Activated CD4-positive, alpha-beta T cell treated with anti-CD3 and anti-CD28 coated beads for 36 hours (primary cell): ENCODE measurements at regions not wholly inside any gene's neighbourhood (a gene's known extent, or its start where the extent isn't known, plus 50 kb on each side); places are given as distances from the start of the nearest gene placed in this dataset.
"Not testable (repeated sequence)": the region's sequence is repeated elsewhere in the genome, so short reads cannot be mapped to it uniquely, and the experiment has no call there.

Experiments
- ATAC-seq: fragments of 200-7000 bp; cut with Tn5 transposase; one replicate; pipeline ENCODE4 v1.10.0; 2021; ENCODE audit warnings: mild to moderate bottlenecking, moderate library complexity
- CTCF ChIA-PET: fragments of 350-600 bp; sonication (Branson Sonifier 250); formaldehyde crosslinking; loops from one replicate; lab custom pipeline; 2021; ENCODE audit warnings: antibody characterized with exemption; lab: Charles Lee
- POLR2A ChIA-PET: fragments of 350-600 bp; sonication (Branson Sonifier 250); formaldehyde crosslinking; loops from one replicate; lab custom pipeline; 2021; ENCODE audit warnings: antibody characterized with exemption, inconsistent platforms; lab: Charles Lee
- DNase-seq: peaks from one replicate; pipeline ENCODE4 v3.0.0-alpha.2; 2020
- H3K27ac Mint-ChIP-seq: one replicate; pipeline ENCODE4 v1.8.0; 2021; ENCODE audit warnings: mixed read lengths
- H3K27me3 Mint-ChIP-seq: one replicate; pipeline ENCODE4 v1.8.0; 2021; ENCODE audit warnings: mixed read lengths
- H3K36me3 Mint-ChIP-seq: one replicate; pipeline ENCODE4 v1.8.0; 2021; ENCODE audit warnings: low read depth, mixed read lengths
- H3K4me1 Mint-ChIP-seq: one replicate; pipeline ENCODE4 v1.8.0; 2021; ENCODE audit warnings: mixed read lengths
- H3K4me3 Mint-ChIP-seq: one replicate; pipeline ENCODE4 v1.8.0; 2021; ENCODE audit warnings: mild to moderate bottlenecking, moderate library complexity, mixed read lengths
- H3K9me3 Mint-ChIP-seq: one replicate; pipeline ENCODE4 v1.8.0; 2021; ENCODE audit warnings: low read depth, mixed read lengths
- intact Hi-C, 2 experiments: fragments of 100-400 bp; cut with DNase I in 1 of 2; cut with micrococcal nuclease in 1 of 2; formaldehyde crosslinking; loops; one replicate each; pipeline versions ENCODE4 v1.14.2 to v1.15.1; 2022 to 2024; cut with DNase I, micrococcal nuclease

DNA sequence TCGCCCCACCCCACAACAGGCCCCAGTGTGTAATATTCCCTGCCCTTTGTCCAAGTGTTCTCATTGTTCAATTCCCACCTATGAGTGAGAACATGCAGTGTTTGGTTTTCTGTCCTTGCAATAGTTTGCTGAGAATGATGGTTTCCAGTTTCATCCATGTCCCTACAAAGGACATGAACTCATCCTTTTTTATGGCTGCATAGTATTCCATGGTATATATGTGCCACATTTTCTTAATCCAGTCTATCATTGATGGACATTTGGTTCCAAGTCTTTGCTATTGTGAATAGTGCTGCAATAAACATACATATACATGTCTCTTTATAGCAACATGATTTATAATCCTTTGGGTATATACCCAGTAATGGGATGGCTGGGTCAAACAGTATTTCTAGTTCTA, 132.7 kb downstream of the SNX10 start:
- CTCF ChIA-PET, intact Hi-C loops: not testable (repeated sequence)

DNA sequence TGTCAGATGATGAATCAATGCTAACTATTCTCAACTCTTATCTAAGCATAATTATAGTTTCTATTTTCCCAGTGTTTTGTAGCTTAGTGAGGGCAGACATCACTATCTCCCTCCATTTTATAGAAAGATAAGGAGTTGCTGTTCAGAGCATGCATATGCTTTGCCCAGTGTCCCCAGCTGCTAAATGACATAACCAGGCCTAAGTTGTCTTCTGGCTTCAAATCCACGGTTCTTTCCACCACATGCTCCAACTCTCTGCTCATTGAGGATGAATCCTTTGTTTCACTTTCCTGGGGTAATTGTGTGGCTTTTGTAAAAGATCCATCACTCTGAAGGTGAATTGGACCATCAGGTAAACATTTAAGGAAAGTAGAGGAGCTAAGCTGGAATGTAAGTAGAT, 134.0 kb downstream of the SNX10 start:
- intact Hi-C loops, result no loop called here
- POLR2A ChIA-PET, result no interaction called here
- ATAC-seq, result no peak

More for the DNA sequence above, 132.7 kb downstream of the SNX10 start:
- POLR2A ChIA-PET, H3K9me3 Mint-ChIP-seq, H3K27ac Mint-ChIP-seq, H3K36me3 Mint-ChIP-seq, H3K4me1 Mint-ChIP-seq, DNase-seq, H3K4me3 Mint-ChIP-seq, ATAC-seq, H3K27me3 Mint-ChIP-seq: not testable (repeated sequence)

DNA sequence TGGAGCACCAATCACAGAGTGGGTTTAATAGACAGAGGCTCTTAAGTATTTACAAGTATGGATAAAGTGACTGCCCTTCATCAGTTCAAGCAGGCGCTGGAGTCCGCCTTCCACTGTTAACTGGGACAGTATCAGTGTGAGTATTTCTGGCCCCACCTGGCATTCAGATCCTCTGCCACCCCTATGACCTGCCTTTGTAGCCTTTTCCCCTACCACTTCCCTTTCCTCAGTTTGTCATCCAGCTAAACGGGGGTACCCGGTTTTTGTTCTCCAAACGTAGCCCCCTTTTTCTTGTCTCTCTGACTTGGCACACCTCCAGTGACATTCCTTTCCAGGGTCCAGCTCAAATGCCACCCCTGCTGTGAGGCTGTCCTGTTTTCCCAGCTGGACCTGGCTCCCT, 134.4 kb downstream of the SNX10 start:
- Mint-ChIP-seq H3K4me3 (no peak overlapping the region), H3K36me3 (no peaks in the 10 kb centered on the region), H3K27ac (no peak overlapping the region), H3K4me1 (no peaks in the 10 kb centered on the region), H3K9me3 (no peaks in the 10 kb centered on the region), H3K27me3 (peaks cover 6% of the 10 kb centered on the region)
- POLR2A ChIA-PET, result no interaction called here
- intact Hi-C loops, result no loop called here
- CTCF ChIA-PET, result interaction anchor here (1.0 to 1.3 kb wide), 2 partner anchors 37 to 56 kb away, joined by 3 read pairs; no protein-coding TSS in a partner anchor
- DNase-seq (no peak), ATAC-seq (no peak)

More for the DNA sequence above, 134.0 kb downstream of the SNX10 start:
- no peak for DNase-seq
- H3K4me1 Mint-ChIP-seq, result no peaks in the 10 kb centered on the region
- no peak overlapping the region for H3K27ac Mint-ChIP-seq
- CTCF ChIA-PET, result interaction anchor here (0.6 to 1.3 kb wide), 3 partner anchors 37 to 1059 kb away, joined by 3 read pairs; no protein-coding TSS in a partner anchor
- no peaks in the 10 kb centered on the region for H3K9me3 Mint-ChIP-seq
- no peak overlapping the region for H3K4me3 Mint-ChIP-seq
- H3K27me3 Mint-ChIP-seq, result peaks cover 6% of the 10 kb centered on the region
- H3K36me3 Mint-ChIP-seq, result no peaks in the 10 kb centered on the region

DNA sequence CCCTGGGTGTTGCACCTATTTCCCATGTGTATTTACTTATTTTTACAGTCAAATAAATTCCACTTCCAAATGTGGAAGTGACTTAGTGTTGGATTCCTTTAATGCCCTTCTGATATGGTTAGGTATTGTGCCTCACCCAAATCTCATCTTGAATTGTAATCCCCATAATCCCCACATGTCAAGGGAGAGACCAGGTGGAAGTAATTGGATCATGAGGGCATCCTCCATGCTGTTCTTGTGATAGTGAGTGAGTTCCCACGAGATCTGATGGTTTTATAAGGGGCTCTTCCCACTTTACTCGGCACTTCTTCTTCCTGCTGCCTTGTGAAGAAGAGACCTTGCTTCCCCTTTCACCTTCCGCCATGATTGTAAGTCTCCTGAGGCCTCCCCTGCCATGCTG, 136.9 kb downstream of the SNX10 start:
- ChIA-PET CTCF (interaction anchor here (0.7 kb wide), 1 partner anchor 209 kb away, joined by 3 read pairs; no protein-coding TSS in a partner anchor), POLR2A (no interaction called here)
- Mint-ChIP-seq H3K36me3 (no peaks in the 10 kb centered on the region), H3K27me3 (peaks cover 12% of the 10 kb centered on the region), H3K27ac (no peak overlapping the region), H3K4me3 (no peak overlapping the region), H3K4me1 (no peaks in the 10 kb centered on the region), H3K9me3 (no peaks in the 10 kb centered on the region)
- ATAC-seq (no peak), DNase-seq (no peak)
- intact Hi-C loops, result no loop called here

GRCh38 chr7:26429168-26429567, 137.5 kb downstream of the SNX10 start:
- POLR2A ChIA-PET, result no interaction called here
- no peak overlapping the region for H3K27ac Mint-ChIP-seq
- CTCF ChIA-PET, result interaction anchor here (0.7 kb wide), 1 partner anchor 208 kb away, joined by 3 read pairs; no protein-coding TSS in a partner anchor
- intact Hi-C loops, result no loop called here
- DNase-seq (no peak), ATAC-seq (no peak)
- H3K9me3 Mint-ChIP-seq, result no peaks in the 10 kb centered on the region
- no peak overlapping the region for H3K4me3 Mint-ChIP-seq
- H3K4me1 Mint-ChIP-seq, result no peaks in the 10 kb centered on the region
- no peaks in the 10 kb centered on the region for H3K36me3 Mint-ChIP-seq
- H3K27me3 Mint-ChIP-seq, result peaks cover 16% of the 10 kb centered on the region

DNA sequence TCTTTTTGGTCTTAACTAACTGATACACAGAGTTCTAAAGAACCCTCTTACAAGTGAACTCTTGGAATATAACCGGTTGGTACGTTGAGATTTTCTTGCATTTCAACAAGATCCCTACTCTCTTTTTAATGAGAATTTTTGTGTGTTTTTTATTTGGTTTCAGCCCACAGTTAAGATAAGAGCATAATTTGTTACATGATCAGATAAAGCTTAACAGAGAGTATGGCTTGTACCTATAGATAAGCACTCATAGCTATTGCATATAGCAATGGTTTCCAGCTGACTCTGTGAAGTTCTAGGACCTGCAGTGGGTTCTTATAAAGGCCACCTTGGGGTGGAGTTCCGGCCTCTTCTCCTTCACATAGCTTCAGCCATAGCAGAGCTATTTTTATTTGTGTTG, 143.3 kb downstream of the SNX10 start:
- ATAC-seq (no peak), DNase-seq (no peak)
- ChIA-PET CTCF (no interaction called here), POLR2A (no interaction called here)
- Mint-ChIP-seq H3K4me1 (no peaks in the 10 kb centered on the region), H3K36me3 (no peaks in the 10 kb centered on the region), H3K27me3 (peaks cover 16% of the 10 kb centered on the region), H3K27ac (no peak overlapping the region), H3K4me3 (no peak overlapping the region), H3K9me3 (no peaks in the 10 kb centered on the region)
- intact Hi-C loops, result no loop called here

DNA sequence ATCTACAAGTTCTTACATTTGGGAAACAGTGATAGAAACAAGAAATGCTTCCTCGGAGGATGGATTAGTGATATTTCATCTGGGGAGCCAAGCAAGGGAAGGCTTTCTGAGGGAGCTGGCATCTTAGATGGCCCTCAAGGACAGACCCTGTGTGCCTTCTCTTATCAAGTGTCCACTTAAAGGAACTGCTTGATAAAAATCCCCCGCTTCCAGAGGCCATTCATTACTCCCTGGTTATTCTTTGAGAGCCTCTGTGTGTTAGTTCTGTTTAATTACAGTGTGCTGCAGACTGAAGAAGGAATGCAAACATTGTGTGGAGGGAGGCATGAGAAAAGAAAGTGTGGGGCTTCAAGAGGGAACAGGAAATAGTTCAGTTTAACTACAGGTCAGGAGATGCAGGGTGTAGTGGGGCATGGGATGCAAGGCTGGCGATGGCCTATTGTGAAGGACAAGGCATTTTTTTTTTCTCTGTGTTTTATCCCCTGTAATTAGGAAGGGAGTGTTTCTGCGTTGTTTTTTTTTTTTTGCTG, 145.4 kb downstream of the SNX10 start:
- Mint-ChIP-seq H3K27me3 (peaks cover 15% of the 10 kb centered on the region), H3K4me1 (no peaks in the 10 kb centered on the region), H3K4me3 (no peak overlapping the region), H3K9me3 (no peaks in the 10 kb centered on the region), H3K27ac (no peak overlapping the region), H3K36me3 (no peaks in the 10 kb centered on the region)
- CTCF ChIA-PET, result interaction anchor here (1.0 to 1.3 kb wide), 2 partner anchors 230 to 592 kb away, joined by 3 read pairs; no protein-coding TSS in a partner anchor
- DNase-seq (no peak), ATAC-seq (no peak)
- POLR2A ChIA-PET, result no interaction called here
- intact Hi-C loops, result no loop called here

DNA sequence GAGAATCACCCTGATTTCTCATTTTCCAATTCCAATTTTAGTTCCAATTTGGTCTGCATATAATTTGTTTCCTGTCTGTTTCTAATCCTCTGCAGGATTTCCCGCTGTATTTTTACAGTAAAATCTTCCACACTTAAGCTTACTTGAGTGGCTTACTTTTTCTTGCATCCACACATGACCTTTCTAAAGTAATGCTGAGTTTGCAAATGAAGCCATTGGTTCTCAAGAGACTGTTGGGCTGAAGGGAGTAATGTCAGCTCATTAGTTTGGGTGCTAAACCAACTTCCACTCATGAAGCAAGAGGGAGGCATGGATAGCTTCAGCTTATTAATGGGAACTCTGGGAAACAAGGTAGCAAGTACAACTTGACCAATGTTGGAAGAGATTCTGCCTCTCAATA, 146.4 kb downstream of the SNX10 start:
- no peak for ATAC-seq
- ChIA-PET POLR2A (no interaction called here), CTCF (interaction anchor here (0.7 to 1.3 kb wide), 4 partner anchors 11 to 591 kb away, joined by 3 read pairs; no protein-coding TSS in a partner anchor)
- no peaks in the 10 kb centered on the region for H3K4me1 Mint-ChIP-seq
- H3K27ac Mint-ChIP-seq, result no peak overlapping the region
- H3K9me3 Mint-ChIP-seq, result no peaks in the 10 kb centered on the region
- no peaks in the 10 kb centered on the region for H3K36me3 Mint-ChIP-seq
- DNase-seq, result no peak
- no peak overlapping the region for H3K4me3 Mint-ChIP-seq
- intact Hi-C loops, result no loop called here
- H3K27me3 Mint-ChIP-seq, result peaks cover 10% of the 10 kb centered on the region

- DNase-seq (no peak), ATAC-seq (no peak)
- ChIA-PET POLR2A (no interaction called here), CTCF (interaction anchor here (0.7 kb wide), 1 partner anchor 62 kb away, joined by 3 read pairs; no protein-coding TSS in a partner anchor)
- no peak overlapping the region for H3K4me3 Mint-ChIP-seq
- peaks cover 6% of the 10 kb centered on the region for H3K27me3 Mint-ChIP-seq
- no peaks in the 10 kb centered on the region for H3K9me3 Mint-ChIP-seq
- H3K36me3 Mint-ChIP-seq, result no peaks in the 10 kb centered on the region
- no peak overlapping the region for H3K27ac Mint-ChIP-seq
- intact Hi-C loops, result no loop called here
- no peaks in the 10 kb centered on the region for H3K4me1 Mint-ChIP-seq
Observed at GRCh38 chr7:26439521-26440232, 148.0 kb downstream of the SNX10 start.

DNA sequence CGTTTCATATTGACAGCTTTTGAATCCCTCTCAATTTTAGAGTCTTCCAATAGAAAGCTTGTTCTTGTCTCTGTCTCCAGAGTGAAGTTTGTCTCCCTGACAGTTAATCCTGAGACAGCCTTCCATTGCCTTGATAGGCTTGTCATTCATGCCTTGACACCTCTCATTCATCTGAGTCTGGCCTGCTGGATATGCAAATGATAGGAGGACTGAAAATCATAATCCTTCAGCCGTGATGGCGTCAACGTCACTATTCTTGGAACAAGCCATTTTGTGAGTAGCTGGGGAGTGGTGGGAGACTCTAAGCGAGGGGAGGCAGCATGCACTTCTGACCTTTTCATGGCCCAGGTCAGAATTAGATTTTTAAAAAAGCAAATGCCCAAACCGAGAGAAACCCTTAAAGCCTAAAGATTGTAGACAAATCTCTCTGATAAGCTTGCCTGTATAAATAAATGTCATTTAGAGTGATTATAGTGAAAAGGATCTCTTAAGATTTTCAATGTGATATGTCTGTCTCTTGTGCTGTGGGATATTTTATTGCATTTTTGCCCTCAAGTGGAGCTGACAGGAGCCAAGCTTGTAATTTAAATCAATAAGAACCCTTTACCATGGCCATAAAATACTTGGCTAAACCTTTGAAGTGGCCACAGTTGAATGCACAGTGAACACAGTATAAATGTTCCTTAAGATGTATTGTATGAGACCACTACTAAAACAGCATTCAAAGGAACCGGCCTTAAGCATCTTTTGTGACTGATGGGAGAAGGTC, 148.8 kb downstream of the SNX10 start:
- ChIA-PET CTCF (interaction anchor here (0.7 kb wide), 1 partner anchor 63 kb away, joined by 3 read pairs; no protein-coding TSS in a partner anchor), POLR2A (no interaction called here)
- Mint-ChIP-seq H3K4me3 (no peak overlapping the region), H3K36me3 (no peaks in the 10 kb centered on the region), H3K27ac (no peak overlapping the region), H3K9me3 (no peaks in the 10 kb centered on the region), H3K27me3 (peaks cover 3% of the 10 kb centered on the region), H3K4me1 (no peaks in the 10 kb centered on the region)
- DNase-seq (no peak), ATAC-seq (no peak)
- intact Hi-C loops, result no loop called here

DNA sequence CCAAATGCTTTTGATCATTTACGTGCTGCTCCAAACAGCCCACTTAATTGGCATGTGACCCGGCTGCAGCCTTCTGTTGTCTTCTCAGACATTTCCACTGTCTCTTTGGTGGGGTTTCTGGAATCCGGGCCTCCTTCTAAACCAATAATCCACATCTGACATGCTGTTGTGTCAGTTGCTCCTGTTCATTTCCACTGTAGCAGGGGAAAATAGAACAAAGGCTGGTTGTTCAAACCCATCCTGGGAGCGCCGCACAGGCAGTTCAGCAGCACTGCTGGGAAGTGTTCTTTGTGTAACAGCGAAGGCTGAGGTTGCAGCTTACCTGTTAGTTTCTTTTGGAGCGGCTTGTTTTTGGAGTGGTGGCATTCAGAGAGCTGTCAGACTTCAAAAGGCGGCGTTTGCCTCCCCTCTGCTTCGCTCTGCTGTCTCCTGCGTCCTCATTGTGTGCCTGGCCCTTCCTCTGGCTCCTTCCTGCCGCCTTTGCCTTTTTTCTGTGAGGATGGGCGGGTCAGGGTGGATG, 149.4 kb downstream of the SNX10 start:
- peaks cover 3% of the 10 kb centered on the region for H3K27me3 Mint-ChIP-seq
- ATAC-seq, result no peak
- ChIA-PET CTCF (no interaction called here), POLR2A (no interaction called here)
- DNase-seq, result no peak
- no peak overlapping the region for H3K4me3 Mint-ChIP-seq
- intact Hi-C loops, result no loop called here
- no peaks in the 10 kb centered on the region for H3K9me3 Mint-ChIP-seq
- no peaks in the 10 kb centered on the region for H3K4me1 Mint-ChIP-seq
- no peaks in the 10 kb centered on the region for H3K36me3 Mint-ChIP-seq
- no peak overlapping the region for H3K27ac Mint-ChIP-seq
